ENCODE measurements at regions not wholly inside any gene's neighbourhood (a gene's known extent, or its start where the extent isn't known, plus 50 kb on each side); places are given as distances from the start of the nearest gene placed in this dataset.
"Not testable (repeated sequence)": the region's sequence is repeated elsewhere in the genome, so short reads cannot be mapped to it uniquely, and the experiment has no call there.

DNA sequence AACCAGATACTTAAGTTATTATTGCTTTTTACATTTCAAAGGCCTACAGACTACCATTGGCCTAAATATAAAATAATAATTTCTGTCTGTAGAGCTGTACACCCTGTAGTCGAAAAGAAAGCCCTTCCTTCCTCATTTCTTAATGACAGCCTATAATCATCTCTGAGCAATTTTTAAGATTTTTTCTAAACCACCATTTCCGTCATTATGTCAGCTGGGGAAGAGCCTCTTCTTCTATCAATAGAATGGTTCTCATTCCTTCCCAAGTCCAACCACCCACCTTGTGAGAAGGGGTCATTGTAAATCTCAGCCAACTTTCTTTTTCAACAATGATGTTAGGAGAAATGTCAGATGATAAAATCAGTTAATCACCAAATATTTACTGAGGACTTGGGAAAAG is 91.8 kb downstream of the PLEKHG1 start:
- H3K4me1 ChIP-seq (ENCODE audit: control insufficient read depth in 3 of 3, insufficient read depth in 3 of 3, low read length in 3 of 3) = peaks cover 3 to 6% (median 5%) of the 10 kb centered on the region in 3 donors
- no peaks in the 10 kb centered on the region for H3K9me3 ChIP-seq (ENCODE audit: control insufficient read depth in 3 of 3, low read length in 3 of 3)
- H3K4me3 ChIP-seq (ENCODE audit: low read length in 3 of 3) = no peak overlapping the region
- H3K9ac ChIP-seq (ENCODE audit: low read depth in 1 of 3, low read length in 3 of 3) = no peak overlapping the region
- H3K27me3 ChIP-seq (ENCODE audit: control insufficient read depth in 3 of 3, insufficient read depth in 3 of 3, low read length in 3 of 3) = no peaks in the 10 kb centered on the region
- no peaks in the 10 kb centered on the region for H3K36me3 ChIP-seq (ENCODE audit: control insufficient read depth in 3 of 3, insufficient read depth in 3 of 3, low read length in 3 of 3)
- no peak overlapping the region for H3K27ac ChIP-seq (ENCODE audit: low read depth, low read length)

DNA sequence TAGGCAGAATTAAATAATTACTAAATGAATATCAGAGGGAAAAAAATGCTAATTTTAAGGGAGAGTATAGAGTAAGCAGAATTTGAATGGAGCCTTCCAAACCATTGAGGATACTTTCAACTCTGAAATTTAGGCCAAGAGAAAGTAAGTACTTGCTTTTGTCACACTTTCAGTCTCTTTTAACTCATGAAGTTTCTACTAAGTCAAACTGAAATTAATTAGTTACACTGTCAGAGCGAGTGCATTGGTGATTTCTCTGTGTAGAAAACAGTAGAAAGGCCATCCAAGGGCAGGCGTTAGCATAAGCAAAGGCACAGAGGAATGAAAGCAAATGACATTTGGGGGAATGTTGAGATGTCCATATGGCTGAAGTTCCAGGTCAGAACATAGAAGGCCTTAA is 92.9 kb downstream of the PLEKHG1 start:
- no peak overlapping the region for H3K27ac ChIP-seq (ENCODE audit: low read depth, low read length)
- H3K36me3 ChIP-seq (ENCODE audit: control insufficient read depth in 3 of 3, insufficient read depth in 3 of 3, low read length in 3 of 3) = no peaks in the 10 kb centered on the region
- no peak overlapping the region for H3K9ac ChIP-seq (ENCODE audit: low read depth in 1 of 3, low read length in 3 of 3)
- no peaks in the 10 kb centered on the region for H3K9me3 ChIP-seq (ENCODE audit: control insufficient read depth in 3 of 3, low read length in 3 of 3)
- H3K4me3 ChIP-seq (ENCODE audit: low read length in 3 of 3) = no peak overlapping the region
- H3K4me1 ChIP-seq (ENCODE audit: control insufficient read depth in 3 of 3, insufficient read depth in 3 of 3, low read length in 3 of 3) = peaks cover 2 to 3% (median 3%) of the 10 kb centered on the region in 3 donors
- no peaks in the 10 kb centered on the region for H3K27me3 ChIP-seq (ENCODE audit: control insufficient read depth in 3 of 3, insufficient read depth in 3 of 3, low read length in 3 of 3)

DNA sequence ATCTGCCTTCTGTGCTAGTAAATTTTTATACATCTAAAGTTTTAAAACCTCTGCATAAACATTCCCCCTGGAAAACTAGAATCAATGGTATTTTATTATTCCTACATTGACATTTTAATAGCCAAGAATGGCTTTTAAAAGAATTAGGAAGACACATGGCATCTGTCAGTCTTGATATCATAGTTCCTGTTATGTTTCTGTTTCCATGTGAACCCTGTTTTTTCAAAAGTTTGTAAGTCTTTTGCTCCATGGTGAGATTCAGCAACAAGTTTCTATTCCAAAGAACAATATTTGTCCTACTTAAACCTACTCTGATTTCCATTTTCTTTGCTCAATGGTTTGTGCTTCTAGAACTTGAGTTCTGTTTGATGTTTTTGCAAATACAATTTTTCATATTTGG is 95.2 kb downstream of the PLEKHG1 start:
- no peak overlapping the region for H3K9ac ChIP-seq (ENCODE audit: low read depth in 1 of 3, low read length in 3 of 3)
- H3K4me1 ChIP-seq (ENCODE audit: control insufficient read depth in 3 of 3, insufficient read depth in 3 of 3, low read length in 3 of 3) = peaks cover 2 to 3% (median 3%) of the 10 kb centered on the region in 3 donors
- H3K36me3 ChIP-seq (ENCODE audit: control insufficient read depth in 3 of 3, insufficient read depth in 3 of 3, low read length in 3 of 3) = no peaks in the 10 kb centered on the region
- no peak overlapping the region for H3K27ac ChIP-seq (ENCODE audit: low read depth, low read length)
- no peaks in the 10 kb centered on the region for H3K27me3 ChIP-seq (ENCODE audit: control insufficient read depth in 3 of 3, insufficient read depth in 3 of 3, low read length in 3 of 3)
- H3K4me3 ChIP-seq (ENCODE audit: low read length in 3 of 3) = no peak overlapping the region
- no peaks in the 10 kb centered on the region for H3K9me3 ChIP-seq (ENCODE audit: control insufficient read depth in 3 of 3, low read length in 3 of 3)

DNA sequence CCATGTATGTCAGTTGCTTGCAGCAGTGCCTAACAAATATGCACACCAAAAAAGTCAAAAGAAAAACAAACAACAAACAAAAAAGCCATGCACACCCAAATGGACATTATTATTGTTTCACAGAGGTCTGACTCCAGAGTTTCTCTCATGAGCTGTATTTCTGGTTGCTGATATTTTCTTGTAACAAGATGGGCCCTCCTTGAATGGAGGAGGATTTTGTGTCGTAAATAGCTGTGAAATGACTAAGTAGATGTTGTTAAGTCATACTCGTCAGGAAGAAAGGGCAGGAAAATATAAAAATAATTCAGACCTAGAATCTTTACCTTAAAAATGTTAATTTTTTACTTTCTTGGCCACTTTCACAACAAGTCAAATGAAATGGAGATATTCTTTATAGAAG is 96.0 kb downstream of the PLEKHG1 start:
- Histone ChIP-seq H3K4me1 (ENCODE audit: control insufficient read depth in 3 of 3, insufficient read depth in 3 of 3, low read length in 3 of 3) (peaks cover 2 to 3% (median 3%) of the 10 kb centered on the region in 3 donors), H3K4me3 (ENCODE audit: low read length in 3 of 3) (no peak overlapping the region), H3K9ac (ENCODE audit: low read depth in 1 of 3, low read length in 3 of 3) (no peak overlapping the region), H3K36me3 (ENCODE audit: control insufficient read depth in 3 of 3, insufficient read depth in 3 of 3, low read length in 3 of 3) (no peaks in the 10 kb centered on the region), H3K9me3 (ENCODE audit: control insufficient read depth in 3 of 3, low read length in 3 of 3) (no peaks in the 10 kb centered on the region), H3K27ac (ENCODE audit: low read depth, low read length) (no peak overlapping the region), H3K27me3 (ENCODE audit: control insufficient read depth in 3 of 3, insufficient read depth in 3 of 3, low read length in 3 of 3) (no peaks in the 10 kb centered on the region)

DNA sequence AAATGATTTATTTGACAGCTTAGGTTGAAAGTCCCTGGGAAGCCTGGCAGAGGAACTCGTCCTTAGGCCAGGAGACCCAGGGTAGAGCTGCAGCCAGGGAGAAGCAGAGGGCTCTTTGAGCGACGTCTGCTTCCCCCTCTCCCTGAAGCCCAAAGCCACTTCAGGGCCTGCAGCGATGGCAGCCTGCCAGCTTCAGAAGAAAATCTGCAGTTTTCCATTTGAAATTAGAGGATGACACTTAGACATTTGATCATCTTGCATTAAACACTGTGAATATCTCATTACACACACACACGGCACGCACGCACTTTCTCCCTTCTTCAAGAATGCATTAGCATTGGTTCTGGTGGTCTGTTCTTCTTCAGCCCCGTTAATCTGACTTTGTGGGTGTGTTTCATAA is 96.5 kb downstream of the PLEKHG1 start:
- no peaks in the 10 kb centered on the region for H3K36me3 ChIP-seq (ENCODE audit: control insufficient read depth in 3 of 3, insufficient read depth in 3 of 3, low read length in 3 of 3)
- H3K27ac ChIP-seq (ENCODE audit: low read depth, low read length) = no peak overlapping the region
- H3K4me3 ChIP-seq (ENCODE audit: low read length in 3 of 3) = no peak overlapping the region
- no peak overlapping the region for H3K9ac ChIP-seq (ENCODE audit: low read depth in 1 of 3, low read length in 3 of 3)
- H3K4me1 ChIP-seq (ENCODE audit: control insufficient read depth in 3 of 3, insufficient read depth in 3 of 3, low read length in 3 of 3) = peaks cover 2 to 3% (median 3%) of the 10 kb centered on the region in 3 donors
- no peaks in the 10 kb centered on the region for H3K27me3 ChIP-seq (ENCODE audit: control insufficient read depth in 3 of 3, insufficient read depth in 3 of 3, low read length in 3 of 3)
- H3K9me3 ChIP-seq (ENCODE audit: control insufficient read depth in 3 of 3, low read length in 3 of 3) = no peaks in the 10 kb centered on the region

DNA sequence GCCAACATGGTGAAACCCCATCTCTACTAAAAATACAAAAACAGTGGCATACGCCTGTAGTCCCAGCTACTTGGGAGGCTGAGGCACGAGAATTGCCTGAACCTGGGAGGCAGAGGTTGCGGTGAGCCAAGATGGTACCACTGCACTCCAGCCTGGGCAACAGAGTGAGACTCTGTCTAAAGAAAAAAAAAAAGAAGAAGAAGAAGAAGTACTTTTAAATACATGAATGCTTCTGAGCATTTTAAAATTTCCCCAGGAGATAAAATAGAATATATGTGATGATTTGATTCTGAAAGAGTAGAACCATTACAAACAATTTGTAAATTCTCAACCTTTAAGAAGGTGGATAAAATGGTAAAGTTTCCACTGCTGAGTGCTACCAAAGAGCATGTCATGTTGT is 97.2 kb downstream of the PLEKHG1 start:
- H3K9ac ChIP-seq (ENCODE audit: low read depth in 1 of 3, low read length in 3 of 3); H3K9me3 ChIP-seq (ENCODE audit: control insufficient read depth in 3 of 3, low read length in 3 of 3); H3K36me3 ChIP-seq (ENCODE audit: control insufficient read depth in 3 of 3, insufficient read depth in 3 of 3, low read length in 3 of 3); H3K4me3 ChIP-seq (ENCODE audit: low read length in 3 of 3); H3K27me3 ChIP-seq (ENCODE audit: control insufficient read depth in 3 of 3, insufficient read depth in 3 of 3, low read length in 3 of 3); H3K4me1 ChIP-seq (ENCODE audit: control insufficient read depth in 3 of 3, insufficient read depth in 3 of 3, low read length in 3 of 3); H3K27ac ChIP-seq (ENCODE audit: low read depth, low read length): not testable (repeated sequence)

DNA sequence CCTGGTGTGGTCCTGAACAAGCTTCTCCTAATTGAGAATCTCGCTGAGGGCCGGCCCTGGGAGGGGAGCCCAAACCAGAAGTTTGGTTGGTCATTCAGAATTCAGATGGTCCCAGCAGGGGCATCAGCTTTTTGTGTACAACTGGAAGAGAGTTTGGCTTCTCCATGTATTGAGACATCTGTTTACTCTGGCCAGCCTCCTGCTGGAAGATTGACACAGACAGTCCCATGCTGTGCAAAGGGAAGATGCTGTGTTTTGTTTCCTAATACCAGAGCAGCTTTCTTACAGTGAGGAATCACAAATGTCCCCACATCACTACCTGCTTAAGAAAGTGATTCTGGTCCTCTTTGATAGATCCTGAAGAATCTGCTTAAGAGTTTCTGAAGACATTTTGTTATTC is 97.8 kb downstream of the PLEKHG1 start:
- no peaks in the 10 kb centered on the region for H3K27me3 ChIP-seq (ENCODE audit: control insufficient read depth in 3 of 3, insufficient read depth in 3 of 3, low read length in 3 of 3)
- H3K4me1 ChIP-seq (ENCODE audit: control insufficient read depth in 3 of 3, insufficient read depth in 3 of 3, low read length in 3 of 3) = peaks cover 0 to 3% (median 2%) of the 10 kb centered on the region in 3 donors
- H3K36me3 ChIP-seq (ENCODE audit: control insufficient read depth in 3 of 3, insufficient read depth in 3 of 3, low read length in 3 of 3) = no peaks in the 10 kb centered on the region
- no peak overlapping the region for H3K27ac ChIP-seq (ENCODE audit: low read depth, low read length)
- H3K9me3 ChIP-seq (ENCODE audit: control insufficient read depth in 3 of 3, low read length in 3 of 3) = no peaks in the 10 kb centered on the region
- no peak overlapping the region for H3K9ac ChIP-seq (ENCODE audit: low read depth in 1 of 3, low read length in 3 of 3)
- H3K4me3 ChIP-seq (ENCODE audit: low read length in 3 of 3) = no peak overlapping the region

DNA sequence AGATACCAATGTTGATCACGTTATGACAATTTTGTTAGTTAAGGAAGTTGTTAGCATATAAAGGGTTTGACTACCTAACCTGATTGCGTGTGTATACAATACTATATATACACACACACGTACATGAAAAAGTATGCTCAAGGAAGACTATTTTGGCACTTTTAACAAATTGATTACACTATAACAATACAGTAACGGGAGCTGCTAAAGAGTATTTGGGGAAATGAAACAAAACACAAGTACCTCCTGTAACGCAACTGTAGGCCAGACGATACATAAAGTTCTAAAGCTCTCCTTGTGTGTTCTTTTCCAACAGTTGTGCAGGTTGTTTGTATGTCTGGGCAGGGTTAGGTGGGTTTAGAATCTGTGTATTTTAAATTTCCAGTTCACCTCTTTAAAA is 98.7 kb downstream of the PLEKHG1 start:
- Histone ChIP-seq H3K27me3 (ENCODE audit: control insufficient read depth in 3 of 3, insufficient read depth in 3 of 3, low read length in 3 of 3) (no peaks in the 10 kb centered on the region), H3K4me1 (ENCODE audit: control insufficient read depth in 3 of 3, insufficient read depth in 3 of 3, low read length in 3 of 3) (peaks cover 0 to 3% (median 2%) of the 10 kb centered on the region in 3 donors), H3K9ac (ENCODE audit: low read depth in 1 of 3, low read length in 3 of 3) (no peak overlapping the region), H3K9me3 (ENCODE audit: control insufficient read depth in 3 of 3, low read length in 3 of 3) (no peaks in the 10 kb centered on the region), H3K4me3 (ENCODE audit: low read length in 3 of 3) (no peak overlapping the region), H3K27ac (ENCODE audit: low read depth, low read length) (no peak overlapping the region), H3K36me3 (ENCODE audit: control insufficient read depth in 3 of 3, insufficient read depth in 3 of 3, low read length in 3 of 3) (no peaks in the 10 kb centered on the region)

DNA sequence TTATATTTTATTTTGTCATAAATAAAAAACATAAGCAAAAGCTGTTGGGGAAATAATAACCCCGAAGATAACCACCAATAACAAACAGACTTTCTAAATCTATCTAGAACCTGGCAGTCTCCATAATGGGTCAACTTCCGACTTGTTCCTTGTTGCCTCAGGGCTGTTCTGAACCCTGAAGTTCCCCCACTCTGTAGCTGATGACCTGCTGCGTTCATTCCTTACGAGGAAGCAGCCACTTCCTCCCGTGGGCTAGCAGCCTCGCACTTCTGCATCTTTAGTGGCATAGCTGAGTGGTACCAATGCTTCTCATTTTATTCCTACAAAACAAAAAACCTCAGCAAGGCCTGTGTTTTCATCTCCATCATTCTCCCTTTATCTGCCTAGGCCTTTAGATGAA is 103.0 kb downstream of the PLEKHG1 start:
- Histone ChIP-seq H3K4me3 (ENCODE audit: low read length in 3 of 3) (no peak overlapping the region), H3K27ac (ENCODE audit: low read depth, low read length) (no peak overlapping the region), H3K27me3 (ENCODE audit: control insufficient read depth in 3 of 3, insufficient read depth in 3 of 3, low read length in 3 of 3) (no peaks in the 10 kb centered on the region), H3K4me1 (ENCODE audit: control insufficient read depth in 3 of 3, insufficient read depth in 3 of 3, low read length in 3 of 3) (no peaks in the 10 kb centered on the region), H3K9ac (ENCODE audit: low read depth in 1 of 3, low read length in 3 of 3) (no peak overlapping the region), H3K36me3 (ENCODE audit: control insufficient read depth in 3 of 3, insufficient read depth in 3 of 3, low read length in 3 of 3) (no peaks in the 10 kb centered on the region), H3K9me3 (ENCODE audit: control insufficient read depth in 3 of 3, low read length in 3 of 3) (no peaks in the 10 kb centered on the region)

DNA sequence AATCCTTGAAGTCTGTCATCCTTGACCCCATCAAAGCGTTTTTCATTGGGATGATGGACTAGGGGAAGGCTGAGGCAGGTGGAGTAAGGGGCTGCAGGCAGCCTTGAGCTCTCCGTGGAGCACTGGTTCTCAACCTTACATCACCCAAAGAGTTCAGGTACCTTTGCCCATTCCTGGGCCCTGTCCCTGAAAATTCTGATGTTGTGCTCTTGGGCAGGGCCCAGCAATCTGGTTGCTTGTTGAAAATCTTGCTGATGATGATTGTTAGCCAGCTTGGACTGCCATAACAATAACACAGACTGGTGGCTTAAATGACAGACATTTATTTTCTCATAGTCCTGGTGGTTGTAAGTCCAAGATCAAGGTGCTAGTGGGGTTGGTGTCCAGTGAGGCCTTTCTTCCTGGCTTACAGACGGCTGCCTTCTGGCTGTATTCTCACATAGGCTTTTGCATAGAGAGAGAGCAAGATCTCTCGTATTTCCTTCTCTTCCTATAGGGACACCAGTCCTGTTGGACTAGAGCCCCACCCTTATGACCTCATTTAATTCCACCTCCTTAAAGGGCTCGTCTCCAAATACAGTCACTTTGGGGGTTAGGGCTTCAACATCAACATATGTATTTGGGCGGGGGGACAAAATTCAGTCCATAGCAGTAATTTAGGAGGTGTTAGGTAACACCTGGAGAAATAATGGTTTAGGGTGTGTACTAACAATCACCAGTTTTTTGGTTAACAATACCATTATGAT is 104.9 kb downstream of the PLEKHG1 start:
- Histone ChIP-seq H3K27me3 (ENCODE audit: control insufficient read depth in 3 of 3, insufficient read depth in 3 of 3, low read length in 3 of 3) (no peaks in the 10 kb centered on the region), H3K27ac (ENCODE audit: low read depth, low read length) (no peak overlapping the region), H3K36me3 (ENCODE audit: control insufficient read depth in 3 of 3, insufficient read depth in 3 of 3, low read length in 3 of 3) (no peaks in the 10 kb centered on the region), H3K4me3 (ENCODE audit: low read length in 3 of 3) (no peak overlapping the region), H3K9me3 (ENCODE audit: control insufficient read depth in 3 of 3, low read length in 3 of 3) (no peaks in the 10 kb centered on the region), H3K9ac (ENCODE audit: low read depth in 1 of 3, low read length in 3 of 3) (no peak overlapping the region), H3K4me1 (ENCODE audit: control insufficient read depth in 3 of 3, insufficient read depth in 3 of 3, low read length in 3 of 3) (peaks cover 0 to 5% (median 4%) of the 10 kb centered on the region in 3 donors)
